Liver (tissue), 8 donors: ENCODE measurements at regions not wholly inside any gene's neighbourhood (a gene's known extent, or its start where the extent isn't known, plus 50 kb on each side); places are given as distances from the start of the nearest gene placed in this dataset.

Source experiments
- DNase-seq: peaks from one replicate; pipeline ENCODE4 v3.0.0-alpha.2; 2017; ENCODE audit warnings: low spot score
- H3K27ac ChIP-seq, 2 donors: one replicate each; pipeline ENCODE4 v1.7.0; 2013; ENCODE audit warnings: inconsistent platforms in 2 of 2, low read length in 2 of 2, control low read depth in 1 of 2, low read depth in 1 of 2, mild to moderate bottlenecking in 1 of 2
- H3K27me3 ChIP-seq, 4 donors: one replicate each; pipeline versions ENCODE4 v1.6.1 to v1.7.0; 2013; ENCODE audit warnings: low read length in 3 of 4, inconsistent platforms in 1 of 4, mild to moderate bottlenecking in 1 of 4, moderate library complexity in 1 of 4; ENCODE audit not compliant: control insufficient read depth in 4 of 4, insufficient read depth in 4 of 4
- H3K36me3 ChIP-seq, 4 donors: one replicate each; pipeline versions ENCODE4 v1.6.1 to v1.7.0; 2013; ENCODE audit warnings: low read length in 3 of 4, mild to moderate bottlenecking in 3 of 4, low read depth in 1 of 4, moderate library complexity in 1 of 4; ENCODE audit not compliant: control insufficient read depth in 4 of 4, insufficient read depth in 3 of 4
- H3K4me1 ChIP-seq, 4 donors: one replicate each; pipeline versions ENCODE4 v1.6.1 to v1.7.0; 2013; ENCODE audit warnings: low read length in 3 of 4, mild to moderate bottlenecking in 3 of 4, moderate library complexity in 1 of 4; ENCODE audit not compliant: control insufficient read depth in 4 of 4, insufficient read depth in 4 of 4
- H3K4me3 ChIP-seq, 3 donors: one replicate each; pipeline versions ENCODE4 v1.6.1 to v1.7.0; 2013; ENCODE audit warnings: low read length in 3 of 3, control low read depth in 1 of 3, low read depth in 1 of 3, mild to moderate bottlenecking in 1 of 3
- H3K9ac ChIP-seq, 2 donors: one replicate each; pipeline ENCODE4 v1.7.0; 2013; ENCODE audit warnings: low read length in 2 of 2, mild to moderate bottlenecking in 2 of 2, moderate library complexity in 2 of 2, control low read depth in 1 of 2, low read depth in 1 of 2
- H3K9me3 ChIP-seq, 4 donors: one replicate each; pipeline versions ENCODE4 v1.6.1 to v1.7.0; 2013; ENCODE audit warnings: low read length in 3 of 4; ENCODE audit not compliant: control insufficient read depth in 4 of 4
- ATF3 ChIP-seq: IDR thresholded peaks from 2 replicates; pipeline ENCODE4 v1.6.1; 2016; ENCODE audit warnings: antibody characterized with exemption
- CTCF ChIP-seq: fragments of 150-350 bp; IDR thresholded peaks from 2 replicates; pipeline ENCODE4 v1.5.1; 2017; ENCODE audit warnings: improper control_type of control experiment, low read depth, low read length; ENCODE audit not compliant: missing input control
- EGR1 ChIP-seq, 2 donors: IDR thresholded peaks; 2 replicates each; pipeline ENCODE4 v1.6.1; 2016 to 2018; ENCODE audit warnings: antibody characterized with exemption in 2 of 2, low read depth in 2 of 2
- FOXA1 ChIP-seq: IDR thresholded peaks from 2 replicates; pipeline ENCODE4 v1.6.1; 2016; ENCODE audit warnings: antibody characterized with exemption
- FOXA2 ChIP-seq: IDR thresholded peaks from 2 replicates; pipeline ENCODE4 v1.6.1; 2016; ENCODE audit warnings: antibody characterized with exemption
- GABPA ChIP-seq, 2 donors: IDR thresholded peaks in 1 of 2; conservative IDR thresholded peaks in 1 of 2; 2 replicates each; pipeline ENCODE4 v1.6.1; 2016; ENCODE audit warnings: antibody characterized with exemption in 2 of 2, mild to moderate bottlenecking in 1 of 2, moderate library complexity in 1 of 2
- HNF4A ChIP-seq, 2 donors: conservative IDR thresholded peaks; 2 replicates each; pipeline ENCODE4 v1.6.1; 2016; ENCODE audit warnings: antibody characterized with exemption in 2 of 2, mild to moderate bottlenecking in 2 of 2
- HNF4G ChIP-seq: IDR thresholded peaks from 2 replicates; pipeline ENCODE4 v1.6.1; 2016; ENCODE audit warnings: antibody characterized with exemption
- JUND ChIP-seq, 2 donors: IDR thresholded peaks; 2 replicates each; pipeline ENCODE4 v1.6.1; 2016; ENCODE audit warnings: antibody characterized with exemption in 2 of 2
- MAX ChIP-seq: IDR thresholded peaks from 2 replicates; pipeline ENCODE4 v1.6.1; 2016; ENCODE audit warnings: antibody characterized with exemption
- NR2F2 ChIP-seq: IDR thresholded peaks from 2 replicates; pipeline ENCODE4 v1.6.1; 2016; ENCODE audit warnings: antibody characterized with exemption
- RAD21 ChIP-seq, 2 donors: IDR thresholded peaks; 2 replicates each; pipeline ENCODE4 v1.6.1; 2016; ENCODE audit warnings: antibody characterized with exemption in 2 of 2, mild to moderate bottlenecking in 2 of 2
- REST ChIP-seq: IDR thresholded peaks from 2 replicates; pipeline ENCODE4 v1.6.1; 2016; ENCODE audit warnings: antibody characterized with exemption, mild to moderate bottlenecking
- RXRA ChIP-seq, 2 donors: IDR thresholded peaks; 2 replicates each; pipeline ENCODE4 v1.6.1; 2017 to 2018; ENCODE audit warnings: antibody characterized with exemption in 2 of 2, mild to moderate bottlenecking in 1 of 2
- SP1 ChIP-seq: IDR thresholded peaks from 2 replicates; pipeline ENCODE4 v1.6.1; 2018; ENCODE audit warnings: antibody characterized with exemption, mild to moderate bottlenecking
- TAF1 ChIP-seq: conservative IDR thresholded peaks from 2 replicates; pipeline ENCODE4 v1.6.1; 2016; ENCODE audit warnings: antibody characterized with exemption, mild to moderate bottlenecking
- YY1 ChIP-seq: IDR thresholded peaks from 2 replicates; pipeline ENCODE4 v1.6.1; 2016; ENCODE audit warnings: antibody characterized with exemption, mild to moderate bottlenecking
- ZBTB33 ChIP-seq: IDR thresholded peaks from 2 replicates; pipeline ENCODE4 v1.6.1; 2016; ENCODE audit warnings: antibody characterized with exemption
- WGBS: extraction: QIAGEN DNeasy Blood & Tissue Kit; methylation state at CpG from one replicate; pipeline ENCODE4 v1.1.7; 2013; 5-methylcytosine and 5-hydroxymethylcytosine counted together
- donor health status: healthy.
- donor health status: healthy.
- donor health status: healthy.
- donor health status: healthy.
- donor health status: healthy.

- TF ChIP-seq HNF4A (conservative IDR thresholded peaks at IDR 0.05) (no peak), EGR1 (IDR thresholded peaks at IDR 0.05; ENCODE audit: low read depth in 2 of 2) (no peak), RXRA (IDR thresholded peaks at IDR 0.05) (no peak), JUND (IDR thresholded peaks at IDR 0.05) (no peak), REST (no peak), SP1 (no peak), YY1 (no peak), MAX (no peak), RAD21 (IDR thresholded peaks at IDR 0.05) (no peak), GABPA (IDR thresholded peaks at IDR 0.05 in 1 of 2, conservative IDR thresholded peaks at IDR 0.05 in 1 of 2) (no peak), CTCF (no peak), NR2F2 (no peak), FOXA2 (no peak), HNF4G (no peak), ZBTB33 (no peak), FOXA1 (no peak), ATF3 (no peak), TAF1 (no peak)
- Histone ChIP-seq H3K27ac (no peak overlapping the region), H3K9ac (no peak overlapping the region), H3K36me3 (no peaks in the 10 kb centered on the region), H3K9me3 (no peaks in the 10 kb centered on the region), H3K27me3 (no peaks in the 10 kb centered on the region), H3K4me3 (no peak overlapping the region), H3K4me1 (no peaks in the 10 kb centered on the region)
- no peak for DNase-seq
- WGBS: 48% methylated on average over 2 of the region's 2 CpGs
These were observed 137.6 kb upstream of the KDM5D start for GRCh38 chrY:19882145-19882544.

- no peaks in the 10 kb centered on the region for H3K36me3 ChIP-seq
- no peaks in the 10 kb centered on the region for H3K27me3 ChIP-seq
- no peak overlapping the region for H3K4me3 ChIP-seq
- no peak for DNase-seq
- WGBS: 60% methylated on average over 14 of the region's 14 CpGs
- no peak overlapping the region for H3K9ac ChIP-seq
- no peaks in the 10 kb centered on the region for H3K9me3 ChIP-seq
- H3K4me1 ChIP-seq: no peaks in the 10 kb centered on the region
- H3K27ac ChIP-seq: no peak overlapping the region
- TF ChIP-seq HNF4A (conservative IDR thresholded peaks at IDR 0.05) (no peak), EGR1 (IDR thresholded peaks at IDR 0.05; ENCODE audit: low read depth in 2 of 2) (no peak), NR2F2 (no peak), ATF3 (no peak), ZBTB33 (no peak), CTCF (no peak), MAX (no peak), RAD21 (IDR thresholded peaks at IDR 0.05) (no peak), FOXA1 (no peak), HNF4G (no peak), YY1 (no peak), TAF1 (no peak)
These were observed 125.2 kb upstream of the KDM5D start for GRCh38 chrY:19869715-19870114.
